Cardiac muscle cell (in vitro differentiated cells and primary cell): ENCODE measurements at regions not wholly inside any gene's neighbourhood (a gene's known extent, or its start where the extent isn't known, plus 50 kb on each side); places are given as distances from the start of the nearest gene placed in this dataset.

Experiments
- DNase-seq, 2 donors: peaks; one replicate each; pipeline versions ENCODE4 v3.0.0 to v3.0.0-alpha.2; 2010 to 2017; ENCODE audit warnings: low read depth in 1 of 2, low spot score in 1 of 2
- H3K27ac ChIP-seq: fragments of 200-600 bp; sonication (generic); 2 replicates; pipeline ENCODE4 v1.5.1; 2016
- H3K27me3 ChIP-seq: fragments of 200-600 bp; sonication (generic); 2 replicates; pipeline ENCODE4 v1.6.0; 2016; ENCODE audit warnings: control low read depth
- H3K36me3 ChIP-seq: fragments of 200-600 bp; sonication (generic); 2 replicates; pipeline ENCODE4 v1.5.1; 2016; ENCODE audit warnings: control low read depth
- H3K4me1 ChIP-seq: fragments of 200-600 bp; sonication (generic); 2 replicates; pipeline ENCODE4 v1.8.1; 2017; ENCODE audit warnings: low read depth, mild to moderate bottlenecking, mixed run types
- H3K4me3 ChIP-seq: fragments of 200-600 bp; sonication (generic); 2 replicates; pipeline ENCODE4 v1.5.1; 2016; ENCODE audit warnings: mild to moderate bottlenecking
- H3K9me3 ChIP-seq: fragments of 200-600 bp; sonication (generic); 2 replicates; pipeline ENCODE4 v1.5.1; 2017; ENCODE audit warnings: low read depth, mild to moderate bottlenecking, control low read depth
- CTCF ChIP-seq: IDR thresholded peaks from 2 replicates; pipeline ENCODE4 v1.5.1; 2012; ENCODE audit warnings: low read depth, mild to moderate bottlenecking, low read length

DNA sequence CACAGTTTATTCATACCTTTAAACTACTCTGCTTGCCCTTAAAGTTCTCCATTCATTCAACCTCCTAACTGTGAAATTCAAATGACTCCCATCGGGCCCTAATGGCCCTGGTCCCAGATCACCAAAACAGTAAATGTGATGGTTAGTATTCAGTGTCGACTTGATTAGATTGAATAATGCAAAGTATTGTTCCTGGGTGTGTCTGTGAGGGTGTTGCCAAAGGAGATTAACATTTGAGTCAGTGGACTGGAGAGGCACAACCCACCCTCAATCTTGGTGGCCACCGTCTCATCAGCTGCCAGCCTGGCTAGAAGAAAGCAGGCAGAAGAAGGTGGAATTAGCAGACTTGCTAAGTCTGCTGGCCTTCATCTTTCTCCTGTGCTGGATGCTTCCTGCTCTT, 80.1 kb upstream of the PLXNA4 start:
- DNase-seq, result no peak
- H3K27ac ChIP-seq, result no peak overlapping the region
- TF ChIP-seq CTCF, result no peak

DNA sequence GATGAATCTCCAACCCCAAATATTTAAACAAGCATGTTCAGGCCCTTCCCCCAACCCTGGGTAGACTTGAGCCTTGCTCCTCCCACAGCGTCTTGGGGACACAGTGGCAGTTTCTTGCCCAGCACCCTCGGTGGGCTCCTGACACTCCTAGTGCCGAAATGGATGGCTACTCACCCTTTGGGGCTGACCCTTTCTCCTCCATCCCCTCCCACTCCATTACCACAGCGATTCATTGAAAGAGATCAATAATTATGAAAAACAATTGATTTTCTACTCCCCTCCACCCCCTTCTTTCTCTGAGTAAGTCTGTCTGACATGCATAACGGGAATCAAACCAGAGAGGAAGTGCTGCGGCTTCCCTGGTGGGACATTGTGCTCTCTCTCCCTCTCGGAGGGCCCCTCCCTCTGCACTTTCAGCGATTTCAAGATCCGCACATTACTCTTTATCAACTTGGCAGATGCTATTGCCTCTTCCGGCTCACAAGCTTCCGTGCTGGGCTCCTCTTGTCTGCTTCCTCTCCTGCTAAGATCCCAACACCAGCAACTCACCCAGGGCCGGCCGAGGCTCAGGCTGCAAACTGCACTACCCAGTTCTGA, 79.0 kb upstream of the PLXNA4 start:
- peak; percentile 12 to 85 for DNase-seq
- Histone ChIP-seq H3K4me1 (peaks cover 11% of the 10 kb centered on the region), H3K27ac (no peak overlapping the region), H3K27me3 (no peaks in the 10 kb centered on the region), H3K9me3 (no peaks in the 10 kb centered on the region), H3K4me3 (no peak overlapping the region), H3K36me3 (no peaks in the 10 kb centered on the region)
- no peak for TF ChIP-seq CTCF

More for the DNA sequence above, 80.1 kb upstream of the PLXNA4 start:
- Histone ChIP-seq H3K36me3 (no peaks in the 10 kb centered on the region), H3K4me1 (peaks cover 11% of the 10 kb centered on the region), H3K27me3 (no peaks in the 10 kb centered on the region), H3K4me3 (no peak overlapping the region), H3K9me3 (no peaks in the 10 kb centered on the region)

- Histone ChIP-seq H3K4me3 (no peak overlapping the region), H3K27ac (no peak overlapping the region), H3K36me3 (no peaks in the 10 kb centered on the region), H3K4me1 (peaks cover 11% of the 10 kb centered on the region), H3K9me3 (no peaks in the 10 kb centered on the region), H3K27me3 (no peaks in the 10 kb centered on the region)
- TF ChIP-seq CTCF, result peak; percentile 51
- DNase-seq, result peak in 1 of 2 donors; percentile 27
These were observed 77.9 kb upstream of the PLXNA4 start for GRCh38 chr7:132654150-132654549.

DNA sequence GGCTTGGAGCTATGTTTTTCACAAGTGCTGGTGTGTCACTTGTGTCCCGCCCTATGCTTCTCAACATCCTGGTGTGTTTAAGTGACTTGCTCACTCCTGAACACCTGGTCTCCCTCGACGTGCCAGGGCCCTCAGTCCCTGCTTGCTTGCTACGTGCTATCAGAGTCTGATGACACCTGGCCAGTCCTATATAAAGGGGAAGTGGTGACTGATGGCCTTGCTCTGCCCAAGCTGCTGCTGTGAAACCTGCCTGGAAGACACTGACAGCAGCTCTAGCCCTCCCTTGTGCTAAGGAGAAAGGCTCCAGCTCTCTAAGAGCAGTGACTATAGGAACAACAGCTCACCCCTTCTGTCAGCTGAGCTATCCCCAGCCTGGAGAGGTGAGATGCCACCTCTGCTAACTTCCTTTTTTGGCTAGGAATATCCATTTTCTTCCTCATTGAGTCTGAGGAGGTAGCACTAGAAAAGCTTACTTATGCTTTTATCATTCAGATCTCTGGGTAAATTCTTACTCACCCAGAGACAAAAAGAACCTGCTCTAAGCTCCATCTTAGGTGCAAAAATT, 77.2 kb upstream of the PLXNA4 start:
- DNase-seq, result no peak
- Histone ChIP-seq H3K36me3 (no peaks in the 10 kb centered on the region), H3K4me1 (peaks cover 11% of the 10 kb centered on the region), H3K9me3 (no peaks in the 10 kb centered on the region), H3K27me3 (no peaks in the 10 kb centered on the region), H3K27ac (no peak overlapping the region), H3K4me3 (no peak overlapping the region)
- TF ChIP-seq CTCF, result no peak

- Histone ChIP-seq H3K27me3 (no peaks in the 10 kb centered on the region), H3K27ac (no peak overlapping the region), H3K4me1 (peaks cover 11% of the 10 kb centered on the region), H3K4me3 (no peak overlapping the region), H3K36me3 (no peaks in the 10 kb centered on the region), H3K9me3 (no peaks in the 10 kb centered on the region)
- no peak for DNase-seq
- TF ChIP-seq CTCF, result no peak
These were observed 76.2 kb upstream of the PLXNA4 start for GRCh38 chr7:132652507-132652906.
